ENCODE measurements at regions not wholly inside any gene's neighbourhood (a gene's known extent, or its start where the extent isn't known, plus 50 kb on each side); places are given as distances from the start of the nearest gene placed in this dataset.
"Not testable (repeated sequence)": the region's sequence is repeated elsewhere in the genome, so short reads cannot be mapped to it uniquely, and the experiment has no call there.

GRCh38 chr9:82052081-82052480, 63.5 kb downstream of the SPATA31D1 start:
- TF ChIP-seq, protein P1, sequence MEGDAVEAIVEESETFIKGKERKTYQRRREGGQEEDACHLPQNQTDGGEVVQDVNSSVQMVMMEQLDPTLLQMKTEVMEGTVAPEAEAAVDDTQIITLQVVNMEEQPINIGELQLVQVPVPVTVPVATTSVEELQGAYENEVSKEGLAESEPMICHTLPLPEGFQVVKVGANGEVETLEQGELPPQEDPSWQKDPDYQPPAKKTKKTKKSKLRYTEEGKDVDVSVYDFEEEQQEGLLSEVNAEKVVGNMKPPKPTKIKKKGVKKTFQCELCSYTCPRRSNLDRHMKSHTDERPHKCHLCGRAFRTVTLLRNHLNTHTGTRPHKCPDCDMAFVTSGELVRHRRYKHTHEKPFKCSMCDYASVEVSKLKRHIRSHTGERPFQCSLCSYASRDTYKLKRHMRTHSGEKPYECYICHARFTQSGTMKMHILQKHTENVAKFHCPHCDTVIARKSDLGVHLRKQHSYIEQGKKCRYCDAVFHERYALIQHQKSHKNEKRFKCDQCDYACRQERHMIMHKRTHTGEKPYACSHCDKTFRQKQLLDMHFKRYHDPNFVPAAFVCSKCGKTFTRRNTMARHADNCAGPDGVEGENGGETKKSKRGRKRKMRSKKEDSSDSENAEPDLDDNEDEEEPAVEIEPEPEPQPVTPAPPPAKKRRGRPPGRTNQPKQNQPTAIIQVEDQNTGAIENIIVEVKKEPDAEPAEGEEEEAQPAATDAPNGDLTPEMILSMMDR (IDR thresholded peaks at IDR 0.05), result no peak
- no peak overlapping the region for H3K27ac ChIP-seq
- no peak for ATAC-seq

DNA sequence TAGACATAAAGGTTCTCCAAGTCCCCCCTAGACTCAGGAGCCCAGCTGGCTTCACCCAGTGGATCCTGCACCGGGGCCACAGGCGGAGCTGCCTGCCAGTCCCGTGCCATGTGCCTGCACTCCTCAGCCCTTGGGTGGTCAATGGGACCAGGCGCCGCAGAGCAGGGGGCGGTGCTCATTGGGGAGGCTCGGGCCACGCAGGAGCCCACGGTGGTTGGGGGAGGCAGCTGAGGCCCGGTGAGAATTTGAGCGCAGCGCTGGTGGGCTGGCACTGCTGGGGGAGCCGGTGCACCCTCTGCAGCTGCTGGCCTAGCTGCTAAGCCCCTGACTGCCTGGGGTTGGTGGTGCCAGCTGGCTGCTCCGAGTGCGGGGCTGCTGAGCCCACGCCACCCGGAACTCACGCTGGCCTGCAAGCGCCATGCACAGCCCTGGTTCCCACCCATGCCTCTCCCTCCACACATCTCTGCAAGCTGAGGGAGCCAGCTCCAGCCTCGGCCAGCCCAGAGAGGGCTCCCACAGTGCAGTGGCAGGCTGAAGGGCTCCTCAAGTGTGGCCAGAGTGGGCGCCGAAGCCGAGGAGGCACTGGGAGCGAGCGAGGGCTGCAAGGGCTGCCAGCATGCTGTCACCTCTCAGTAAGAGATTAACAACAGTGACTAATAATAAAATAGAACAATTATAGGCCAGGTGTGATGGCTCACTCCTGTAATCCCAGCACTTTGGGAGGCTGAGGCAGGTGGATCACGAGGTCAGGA, 65.9 kb downstream of the SPATA31D1 start:
- TF ChIP-seq, protein P1 (IDR thresholded peaks at IDR 0.05), result no peak
- H3K9me3 ChIP-seq, result no peaks in the 10 kb centered on the region
- no peaks in the 10 kb centered on the region for H3K4me1 ChIP-seq
- H3K27me3 ChIP-seq (ENCODE audit: low read depth), result no peaks in the 10 kb centered on the region
- DNase-seq, result no peak
- intact Hi-C loops (cut with DNase I), result no loop called here
- no peak for ATAC-seq
- no peak overlapping the region for H3K27ac ChIP-seq
- H3K4me3 ChIP-seq, result no peak overlapping the region
- H3K36me3 ChIP-seq, result no peaks in the 10 kb centered on the region

More at GRCh38 chr9:82052081-82052480, 63.5 kb downstream of the SPATA31D1 start:
- H3K36me3 ChIP-seq, result no peaks in the 10 kb centered on the region
- no peak overlapping the region for H3K4me3 ChIP-seq
- H3K27me3 ChIP-seq (ENCODE audit: low read depth), result no peaks in the 10 kb centered on the region
- H3K9me3 ChIP-seq, result no peaks in the 10 kb centered on the region
- intact Hi-C loops (cut with DNase I), result no loop called here
- no peak for DNase-seq
- H3K4me1 ChIP-seq, result no peaks in the 10 kb centered on the region

- ATAC-seq, result no peak
- Histone ChIP-seq H3K4me1 (no peaks in the 10 kb centered on the region), H3K27ac (no peak overlapping the region), H3K4me3 (no peak overlapping the region), H3K27me3 (ENCODE audit: low read depth) (no peaks in the 10 kb centered on the region), H3K36me3 (no peaks in the 10 kb centered on the region), H3K9me3 (no peaks in the 10 kb centered on the region)
- TF ChIP-seq, protein P1 (IDR thresholded peaks at IDR 0.05), result no peak
- DNase-seq, result no peak
- intact Hi-C loops (cut with DNase I), result no loop called here
Observed at GRCh38 chr9:82057805-82058204, 69.2 kb downstream of the SPATA31D1 start.

DNA sequence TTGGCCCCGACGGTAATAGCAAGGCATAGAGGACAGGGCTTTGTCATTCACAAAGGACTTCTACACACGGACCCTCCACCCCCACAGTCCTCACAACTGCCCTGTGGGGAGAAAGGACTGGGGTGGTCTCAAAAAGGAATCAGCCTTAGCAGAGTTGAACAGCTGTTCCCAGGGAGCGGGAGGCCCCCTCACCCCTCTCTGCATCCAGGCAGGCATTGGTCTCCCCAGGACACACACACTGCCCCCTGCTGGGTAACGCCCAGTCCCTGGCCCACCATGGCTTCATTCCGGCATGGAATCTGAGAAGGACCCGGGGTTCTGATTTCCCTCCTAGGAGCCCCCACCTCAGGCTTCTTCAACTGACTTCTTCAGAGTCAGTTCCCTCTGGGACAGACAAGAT, 73.2 kb downstream of the SPATA31D1 start:
- H3K27me3 ChIP-seq (ENCODE audit: low read depth); H3K9me3 ChIP-seq; H3K4me1 ChIP-seq; H3K27ac ChIP-seq; H3K4me3 ChIP-seq; intact Hi-C loops (cut with DNase I); DNase-seq; H3K36me3 ChIP-seq; ATAC-seq: not testable (repeated sequence)

DNA sequence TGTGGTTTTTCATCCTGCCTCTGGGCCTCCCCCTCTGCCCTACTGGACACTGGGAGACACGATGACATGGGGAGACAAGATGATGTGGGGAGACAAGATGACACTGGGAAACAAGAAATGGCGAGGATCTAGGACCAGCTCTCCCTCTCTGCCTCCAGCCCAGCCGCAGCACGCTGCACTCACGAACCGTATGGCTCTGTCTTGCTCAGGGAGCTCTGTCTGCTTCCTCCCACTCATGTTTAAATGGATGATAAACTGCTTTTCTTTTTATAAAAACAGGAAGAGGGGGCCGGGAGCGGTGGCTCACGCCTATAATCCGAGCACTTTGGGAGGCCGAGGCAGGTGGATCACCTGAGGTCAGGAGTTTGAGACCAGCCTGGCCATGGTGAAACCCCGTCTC, 73.7 kb downstream of the SPATA31D1 start:
- no peaks in the 10 kb centered on the region for H3K27me3 ChIP-seq (ENCODE audit: low read depth)
- TF ChIP-seq, protein P1 (IDR thresholded peaks at IDR 0.05), result no peak
- intact Hi-C loops (cut with DNase I), result no loop called here
- ATAC-seq, result no peak
- H3K4me3 ChIP-seq, result no peak overlapping the region
- H3K27ac ChIP-seq, result no peak overlapping the region
- no peaks in the 10 kb centered on the region for H3K36me3 ChIP-seq
- no peaks in the 10 kb centered on the region for H3K4me1 ChIP-seq
- H3K9me3 ChIP-seq, result no peaks in the 10 kb centered on the region
- DNase-seq, result no peak

All from lower lobe of right lung (tissue), 2 donors.